ENCODE measurements at regions not wholly inside any gene's neighbourhood (a gene's known extent, or its start where the extent isn't known, plus 50 kb on each side); places are given as distances from the start of the nearest gene placed in this dataset.

GRCh38 chr7:26513948-26514347 is 222.3 kb downstream of the SNX10 start:
- DNase-seq (ENCODE audit: low read depth) = no peak

- no peak for DNase-seq (ENCODE audit: low read depth)
Measured at GRCh38 chr7:26514633-26515032, 223.0 kb downstream of the SNX10 start.

GRCh38 chr7:26515314-26515842 is 223.7 kb downstream of the SNX10 start:
- no peak for DNase-seq (ENCODE audit: low read depth)

GRCh38 chr7:26520483-26520882 is 228.8 kb downstream of the SNX10 start:
- no peak for DNase-seq (ENCODE audit: low read depth)

GRCh38 chr7:26522633-26523032 is 231.0 kb downstream of the SNX10 start:
- DNase-seq (ENCODE audit: low read depth) = no peak

GRCh38 chr7:26525398-26526264 is 234.0 kb downstream of the SNX10 start:
- no peak for DNase-seq (ENCODE audit: low read depth)

- DNase-seq (ENCODE audit: low read depth) = no peak
Measured at GRCh38 chr7:26526265-26526587, 234.6 kb downstream of the SNX10 start.

GRCh38 chr7:26531926-26532325 is 240.3 kb downstream of the SNX10 start:
- no peak for DNase-seq (ENCODE audit: low read depth)

- no peak for DNase-seq (ENCODE audit: low read depth)
Measured at GRCh38 chr7:26532471-26532870, 240.8 kb downstream of the SNX10 start.

- DNase-seq (ENCODE audit: low read depth) = no peak
Measured at GRCh38 chr7:26533217-26533616, 241.6 kb downstream of the SNX10 start.

- no peak for DNase-seq (ENCODE audit: low read depth)
Measured at GRCh38 chr7:26534649-26535482, 243.2 kb downstream of the SNX10 start.

- DNase-seq (ENCODE audit: low read depth) = no peak
Measured at GRCh38 chr7:26535483-26536007, 243.9 kb downstream of the SNX10 start.

GRCh38 chr7:26538216-26538615 is 246.6 kb downstream of the SNX10 start:
- DNase-seq (ENCODE audit: low read depth) = no peak

- DNase-seq (ENCODE audit: low read depth) = no peak
Measured at GRCh38 chr7:26538689-26539088, 247.0 kb downstream of the SNX10 start.

GRCh38 chr7:26543340-26543739 is 251.7 kb downstream of the SNX10 start:
- DNase-seq (ENCODE audit: low read depth) = no peak

GRCh38 chr7:26543951-26544350 is 252.3 kb downstream of the SNX10 start:
- no peak for DNase-seq (ENCODE audit: low read depth)

GRCh38 chr7:26546508-26547053 is 254.9 kb downstream of the SNX10 start:
- no peak for DNase-seq (ENCODE audit: low read depth)

- no peak for DNase-seq (ENCODE audit: low read depth)
Measured at GRCh38 chr7:26547156-26547555, 255.5 kb downstream of the SNX10 start.

GRCh38 chr7:26549281-26549944 is 257.8 kb downstream of the SNX10 start:
- no peak for DNase-seq (ENCODE audit: low read depth)

- no peak for DNase-seq (ENCODE audit: low read depth)
Measured at GRCh38 chr7:26550492-26550891, 258.8 kb downstream of the SNX10 start.

- DNase-seq (ENCODE audit: low read depth) = no peak
Measured at GRCh38 chr7:26551740-26552139, 260.1 kb downstream of the SNX10 start.

- DNase-seq (ENCODE audit: low read depth) = no peak
Measured at GRCh38 chr7:26553128-26553527, 261.5 kb downstream of the SNX10 start.
